ENCODE measurements at regions not wholly inside any gene's neighbourhood (a gene's known extent, or its start where the extent isn't known, plus 50 kb on each side); places are given as distances from the start of the nearest gene placed in this dataset.
A peak's percentile ranks its signal among the peaks of the same experiment; 100 is the strongest.

- DNase-seq = peak; percentile 31
- in situ Hi-C loops (cut with HindIII; ENCODE audit: low pct_ligation_motif_present, low sequenced_read_pairs) = no loop called here
- Histone ChIP-seq H3K36me3 (replicated peaks) (no peaks in the 10 kb centered on the region), H3K4me3 (ENCODE audit: low read depth, low read length) (no peak overlapping the region), H3K27ac (no peak overlapping the region), H3K27me3 (replicated peaks) (no peaks in the 10 kb centered on the region)
- peak; percentile 29 for TF ChIP-seq CTCF (IDR thresholded peaks at IDR 0.05; ENCODE audit: low read depth, low read length, missing control alignments)
Measured at GRCh38 chr16:87543436-87544191, 50.8 kb upstream of the ZCCHC14 start.

GRCh38 chr16:87542531-87543102 lies 49.8 kb upstream of the ZCCHC14 start:
- in situ Hi-C loops (cut with HindIII; ENCODE audit: low pct_ligation_motif_present, low sequenced_read_pairs) = no loop called here
- H3K27me3 ChIP-seq (replicated peaks) = no peaks in the 10 kb centered on the region
- H3K27ac ChIP-seq = no peak overlapping the region
- no peak for DNase-seq
- H3K36me3 ChIP-seq (replicated peaks) = no peaks in the 10 kb centered on the region
- TF ChIP-seq CTCF (IDR thresholded peaks at IDR 0.05; ENCODE audit: low read depth, low read length, missing control alignments) = no peak
- H3K4me3 ChIP-seq (ENCODE audit: low read depth, low read length) = no peak overlapping the region
